LNCAP (cell line): ENCODE measurements at regions not wholly inside any gene's neighbourhood (a gene's known extent, or its start where the extent isn't known, plus 50 kb on each side); places are given as distances from the start of the nearest gene placed in this dataset.

Experiments used
- TF ChIP-seq, protein P1 (sequence below): fragments of 450-650 bp; IDR thresholded peaks from 2 replicates; pipeline ENCODE4 v1.5.1; 2017; ENCODE audit warnings: mild to moderate bottlenecking

GRCh38 chr3:69448877-69449276 lies 63.0 kb upstream of the FRMD4B start:
- TF ChIP-seq, protein P1, sequence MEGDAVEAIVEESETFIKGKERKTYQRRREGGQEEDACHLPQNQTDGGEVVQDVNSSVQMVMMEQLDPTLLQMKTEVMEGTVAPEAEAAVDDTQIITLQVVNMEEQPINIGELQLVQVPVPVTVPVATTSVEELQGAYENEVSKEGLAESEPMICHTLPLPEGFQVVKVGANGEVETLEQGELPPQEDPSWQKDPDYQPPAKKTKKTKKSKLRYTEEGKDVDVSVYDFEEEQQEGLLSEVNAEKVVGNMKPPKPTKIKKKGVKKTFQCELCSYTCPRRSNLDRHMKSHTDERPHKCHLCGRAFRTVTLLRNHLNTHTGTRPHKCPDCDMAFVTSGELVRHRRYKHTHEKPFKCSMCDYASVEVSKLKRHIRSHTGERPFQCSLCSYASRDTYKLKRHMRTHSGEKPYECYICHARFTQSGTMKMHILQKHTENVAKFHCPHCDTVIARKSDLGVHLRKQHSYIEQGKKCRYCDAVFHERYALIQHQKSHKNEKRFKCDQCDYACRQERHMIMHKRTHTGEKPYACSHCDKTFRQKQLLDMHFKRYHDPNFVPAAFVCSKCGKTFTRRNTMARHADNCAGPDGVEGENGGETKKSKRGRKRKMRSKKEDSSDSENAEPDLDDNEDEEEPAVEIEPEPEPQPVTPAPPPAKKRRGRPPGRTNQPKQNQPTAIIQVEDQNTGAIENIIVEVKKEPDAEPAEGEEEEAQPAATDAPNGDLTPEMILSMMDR = no peak

DNA sequence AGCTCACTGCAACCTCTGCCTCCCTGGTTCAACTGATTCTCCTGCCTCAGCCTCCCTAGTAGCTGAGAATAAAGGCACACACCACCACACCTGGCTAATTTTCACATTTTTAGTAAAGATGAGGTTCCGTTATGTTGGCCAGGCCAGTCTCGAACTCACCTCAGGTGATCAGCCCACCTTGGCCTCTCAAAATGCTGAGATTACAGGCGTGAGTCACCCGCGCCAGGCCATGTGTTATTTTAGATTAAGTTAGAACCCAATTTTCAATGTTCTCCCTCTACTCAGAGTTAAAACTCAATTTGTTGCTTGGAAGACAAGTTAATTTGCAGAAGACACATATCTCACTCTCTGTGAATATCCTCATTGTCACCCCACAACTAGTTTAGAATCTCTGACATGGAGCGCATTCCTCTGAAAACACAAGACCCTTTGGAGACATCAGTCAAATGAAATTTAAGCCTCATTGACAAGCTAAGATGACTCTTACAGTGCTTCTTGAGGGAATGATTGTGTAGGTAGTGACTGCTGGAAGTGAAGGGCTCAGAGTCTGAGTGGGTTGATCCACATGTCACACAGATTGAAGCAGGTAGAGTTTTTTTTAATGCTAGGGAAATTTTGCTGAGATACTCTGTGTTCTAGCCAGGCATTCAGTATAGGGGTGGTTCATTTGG lies 60.6 kb upstream of the FRMD4B start:
- TF ChIP-seq, protein P1 = no peak

DNA sequence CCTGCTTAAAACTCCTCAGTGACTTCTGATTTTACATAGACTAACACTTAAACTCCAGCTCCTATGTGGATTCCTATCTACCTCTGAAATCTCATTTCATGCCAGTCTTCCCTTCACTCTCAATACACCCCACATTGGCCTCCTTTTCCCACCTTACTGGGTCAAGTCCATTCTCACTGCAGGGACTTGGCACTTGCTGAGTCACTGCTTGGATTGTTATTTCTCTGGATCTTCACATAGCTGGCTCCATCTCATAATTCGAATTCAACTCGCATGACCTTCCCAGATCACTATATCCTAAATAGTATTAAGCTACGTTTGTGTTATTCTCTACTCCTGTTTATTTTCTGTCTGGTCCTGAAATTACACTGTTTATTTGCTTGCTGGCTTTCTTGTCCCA lies 59.6 kb upstream of the FRMD4B start:
- TF ChIP-seq, protein P1 = no peak

DNA sequence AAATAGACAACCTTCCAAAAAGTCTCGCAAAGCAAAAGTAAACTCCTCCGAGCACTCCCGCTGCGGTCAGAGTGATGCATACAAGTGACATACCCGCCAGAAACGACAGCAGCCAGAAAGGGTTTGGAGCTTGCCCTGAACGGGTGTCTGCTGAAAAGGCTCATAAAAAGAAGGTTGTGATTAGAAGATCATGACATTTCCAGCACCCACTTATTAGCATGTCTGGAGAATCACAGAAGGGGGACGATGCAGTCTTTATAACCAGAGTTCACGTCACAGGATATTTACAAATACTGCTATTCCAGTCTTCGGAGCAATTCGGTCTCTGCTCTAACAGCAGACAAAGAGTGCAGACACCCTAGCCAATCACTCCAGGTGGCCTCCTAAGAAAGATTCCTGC lies 59.1 kb upstream of the FRMD4B start:
- TF ChIP-seq, protein P1 = no peak

GRCh38 chr3:69443457-69443920 lies 57.6 kb upstream of the FRMD4B start:
- TF ChIP-seq, protein P1 = no peak

DNA sequence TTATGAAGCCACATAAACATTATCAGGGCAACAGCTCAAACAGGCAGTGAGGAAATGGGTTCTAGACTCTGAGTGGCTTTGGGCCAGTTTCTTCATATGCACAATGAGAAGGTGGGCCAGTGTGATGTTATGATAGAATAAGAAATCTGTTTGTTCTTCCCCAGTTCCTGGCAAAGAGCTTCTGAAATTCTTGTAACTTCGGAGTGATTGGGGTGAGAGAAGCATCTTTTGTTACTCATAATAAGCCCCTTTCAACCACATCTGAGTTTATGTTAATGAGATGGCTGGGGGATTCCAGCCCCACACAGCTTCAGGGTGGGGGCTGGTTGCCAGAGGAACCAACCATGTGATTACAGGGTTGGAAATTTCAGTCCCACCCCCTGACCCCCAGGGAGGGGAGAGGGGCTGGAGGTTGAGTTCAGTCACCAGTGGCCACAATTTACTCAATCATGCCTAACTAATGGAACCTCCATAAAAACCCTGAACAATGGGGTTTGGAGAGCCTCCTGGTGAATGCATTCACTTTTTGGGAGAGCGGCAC lies 57.0 kb upstream of the FRMD4B start:
- TF ChIP-seq, protein P1 = no peak

DNA sequence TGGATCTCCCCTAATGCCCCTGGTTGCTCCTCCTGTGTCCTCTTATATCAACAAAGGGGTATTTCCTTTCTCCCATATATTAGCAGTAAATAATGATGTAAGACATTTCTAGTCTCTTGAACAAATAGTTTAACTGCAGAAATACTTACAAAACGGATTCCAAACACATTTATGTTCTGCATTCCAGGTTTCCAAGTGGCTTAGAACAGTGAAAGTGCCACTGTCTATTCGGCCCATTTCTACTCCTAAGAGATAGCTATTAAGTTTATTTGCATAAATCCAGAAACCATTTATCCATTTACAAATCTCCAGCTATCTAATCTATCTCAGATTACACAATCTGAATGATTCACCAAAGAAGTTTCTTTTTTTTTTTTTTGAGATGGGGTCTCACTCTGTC lies 55.8 kb upstream of the FRMD4B start:
- TF ChIP-seq, protein P1 = no peak
